GM23248 (cell line): ENCODE measurements at regions not wholly inside any gene's neighbourhood (a gene's known extent, or its start where the extent isn't known, plus 50 kb on each side); places are given as distances from the start of the nearest gene placed in this dataset.

Experiments
- DNase-seq: peaks from one replicate; pipeline ENCODE4 v3.0.0-alpha.2; 2015
- H2AFZ ChIP-seq: fragments of 200-600 bp; sonication (generic); 2 replicates; pipeline ENCODE4 v1.6.1; 2016; ENCODE audit warnings: antibody characterized with exemption
- H3F3A ChIP-seq: fragments of 200-600 bp; sonication (generic); 2 replicates; pipeline ENCODE4 v1.6.1; 2016; ENCODE audit warnings: mild to moderate bottlenecking, antibody characterized with exemption, mixed run types; ENCODE audit not compliant: insufficient read depth
- H3K27ac ChIP-seq: fragments of 200-600 bp; sonication (generic); 2 replicates; pipeline ENCODE4 v1.5.1; 2016; ENCODE audit warnings: mild to moderate bottlenecking
- H3K27me3 ChIP-seq: fragments of 200-600 bp; sonication (generic); replicated peaks from 2 replicates; pipeline ENCODE4 v1.6.1; 2016; ENCODE audit warnings: mild to moderate bottlenecking; ENCODE audit not compliant: insufficient read depth
- H3K36me3 ChIP-seq: fragments of 200-600 bp; sonication (generic); 2 replicates; pipeline ENCODE4 v1.6.1; 2016; ENCODE audit warnings: low read depth, mild to moderate bottlenecking
- H3K4me1 ChIP-seq: fragments of 200-600 bp; sonication (generic); 2 replicates; pipeline ENCODE4 v1.6.1; 2016; ENCODE audit warnings: mild to moderate bottlenecking; ENCODE audit not compliant: insufficient read depth
- H3K4me2 ChIP-seq: fragments of 200-600 bp; sonication (generic); one replicate; pipeline ENCODE4 v1.6.1; 2016; ENCODE audit warnings: mild to moderate bottlenecking; ENCODE audit not compliant: unreplicated experiment
- H3K4me3 ChIP-seq: fragments of 200-600 bp; sonication (generic); 2 replicates; pipeline ENCODE4 v1.5.1; 2016; ENCODE audit warnings: mild to moderate bottlenecking
- H3K79me2 ChIP-seq: fragments of 200-600 bp; sonication (generic); 2 replicates; pipeline ENCODE4 v1.6.1; 2016; ENCODE audit warnings: mild to moderate bottlenecking; ENCODE audit not compliant: insufficient read depth
- H3K9ac ChIP-seq: fragments of 200-600 bp; sonication (generic); 2 replicates; pipeline ENCODE4 v1.6.1; 2016; ENCODE audit warnings: mild to moderate bottlenecking
- H3K9me2 ChIP-seq: fragments of 200-600 bp; sonication (generic); 2 replicates; pipeline ENCODE4 v1.6.1; 2016; ENCODE audit warnings: mixed run types, mild to moderate bottlenecking, moderate library complexity; ENCODE audit not compliant: insufficient read depth
- H3K9me3 ChIP-seq: fragments of 200-600 bp; sonication (generic); one replicate; pipeline ENCODE4 v1.6.1; 2017; ENCODE audit warnings: low read depth
- H4K20me1 ChIP-seq: fragments of 200-600 bp; sonication (generic); 2 replicates; pipeline ENCODE4 v1.6.0; 2016; ENCODE audit not compliant: insufficient read depth
- EZH2 ChIP-seq: fragments of 200-600 bp; sonication (generic); IDR thresholded peaks from 2 replicates; pipeline ENCODE4 v1.6.1; 2018; ENCODE audit warnings: antibody characterized with exemption, mild to moderate bottlenecking; ENCODE audit not compliant: insufficient read depth, poor library complexity, severe bottlenecking
- EZH2phosphoT487 ChIP-seq: fragments of 200-600 bp; sonication (generic); IDR thresholded peaks from 2 replicates; pipeline ENCODE4 v1.6.1; 2018; ENCODE audit warnings: antibody characterized with exemption, moderate library complexity, mild to moderate bottlenecking, low read depth; ENCODE audit not compliant: insufficient read depth
- WGBS, 2 experiments: methylation state at CpG; one replicate each; pipeline ENCODE4 v1.1.6; 2015 to 2017; ENCODE audit warnings: low lambda C conversion rate in 2 of 2, low coverage in 1 of 2; ENCODE audit errors: missing lambda C conversion rate in 2 of 2; 5-methylcytosine and 5-hydroxymethylcytosine counted together
- in situ Hi-C: fragments of 300-500 bp; cut with MboI; formaldehyde crosslinking; loops from 2 replicates; pipeline ENCODE4 v1.15.0; 2020

DNA sequence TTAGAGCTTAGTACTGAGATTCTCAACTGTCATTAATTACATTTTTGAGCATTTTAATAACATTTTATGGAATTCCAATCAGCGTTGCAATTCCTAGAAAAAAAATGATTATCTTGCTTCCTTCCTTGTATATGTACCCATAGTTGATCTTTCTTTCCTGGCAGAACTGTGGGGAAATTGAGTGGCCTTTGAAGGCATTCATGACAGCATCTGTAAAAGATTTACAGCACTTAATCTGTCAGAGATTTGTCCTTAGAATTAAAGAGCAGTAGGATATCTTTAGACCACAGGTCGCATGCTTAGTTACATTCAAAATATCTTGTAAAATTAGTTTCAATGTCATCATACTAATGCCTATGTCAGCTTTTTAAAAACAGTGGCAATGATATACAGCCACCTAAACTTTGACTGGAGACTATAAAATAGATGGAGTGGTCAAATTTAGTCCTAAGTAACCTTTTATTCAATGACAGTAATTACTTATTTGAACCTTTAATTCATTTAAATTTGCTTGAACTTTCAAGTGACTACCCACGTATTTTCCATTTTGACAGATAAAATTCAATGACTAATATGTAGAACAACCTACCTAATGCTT is 692.0 kb downstream of the NCAM2 start:
- WGBS, 2 experiments, result 50 to 53% methylated on average over 3 of the region's 3 CpGs

DNA sequence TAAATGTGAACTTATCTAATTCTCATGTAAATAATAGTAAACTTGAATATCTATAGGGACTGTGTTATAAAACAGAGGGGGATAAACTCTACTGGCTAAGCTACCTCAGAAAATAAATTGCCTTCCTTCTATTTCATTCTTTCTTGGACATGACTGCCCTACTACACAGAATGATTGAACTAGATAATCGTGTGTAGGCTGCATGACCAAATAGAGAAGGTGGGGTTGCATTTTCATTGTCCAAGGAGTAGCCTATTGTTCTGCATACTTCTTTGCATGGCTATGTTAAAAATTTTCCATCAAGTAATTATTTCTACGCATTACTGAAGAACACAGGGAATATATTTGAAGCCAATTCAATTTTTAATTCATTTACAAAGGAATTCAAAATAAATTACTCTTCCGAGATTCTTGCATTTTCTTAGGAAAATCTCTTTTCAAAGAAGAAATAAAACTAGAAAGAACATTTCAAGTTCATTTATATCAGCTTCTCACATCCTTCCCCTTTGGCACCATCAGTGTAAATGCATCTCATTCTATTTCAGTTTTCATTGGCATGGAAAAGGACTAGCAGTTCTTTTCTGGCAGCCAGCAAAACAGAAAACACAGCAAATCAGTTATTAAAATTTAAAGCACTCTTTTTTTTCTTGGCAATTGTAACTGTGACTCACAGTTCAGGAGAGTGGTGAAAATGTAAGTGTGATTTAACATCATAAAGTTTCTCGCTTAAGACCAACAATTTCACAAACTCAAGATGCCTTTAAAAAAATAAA is 714.7 kb downstream of the NCAM2 start:
- Histone ChIP-seq H3K4me2 (peak overlapping the region; percentile 93), H3K27me3 (no peaks in the 10 kb centered on the region), H4K20me1 (no peaks in the 10 kb centered on the region), H3K27ac (peak overlapping the region; percentile 78), H3K79me2 (no peaks in the 10 kb centered on the region), H3K9me3 (no peaks in the 10 kb centered on the region), H3K4me3 (peak overlapping the region; percentile 60), H3K9ac (peak overlapping the region; percentile 46), H3K4me1 (peaks cover 52% of the 10 kb centered on the region), H3K9me2 (no peaks in the 10 kb centered on the region), H3K36me3 (no peaks in the 10 kb centered on the region), H2AFZ (peak overlapping the region; percentile 43), H3F3A (peaks cover 48% of the 10 kb centered on the region)
- TF ChIP-seq EZH2 (no peak), EZH2phosphoT487 (no peak)
- 4 to 6% methylated on average over 4 of the region's 4 CpGs for WGBS, 2 experiments
- DNase-seq, result peak; percentile 65
- in situ Hi-C loops, result no loop called here

More for the DNA sequence above, 692.0 kb downstream of the NCAM2 start:
- Histone ChIP-seq H3K4me3 (no peak overlapping the region), H3K79me2 (no peaks in the 10 kb centered on the region), H4K20me1 (no peaks in the 10 kb centered on the region), H3K36me3 (no peaks in the 10 kb centered on the region), H3K9ac (no peak overlapping the region), H3K27ac (no peak overlapping the region), H3K9me3 (no peaks in the 10 kb centered on the region), H3K4me1 (no peaks in the 10 kb centered on the region), H2AFZ (peak overlapping the region; percentile 18; the same call in 1 of the 2 replicates), H3F3A (no peaks in the 10 kb centered on the region), H3K9me2 (no peaks in the 10 kb centered on the region), H3K27me3 (no peaks in the 10 kb centered on the region), H3K4me2 (no peak overlapping the region)
- TF ChIP-seq EZH2 (no peak), EZH2phosphoT487 (no peak)
- DNase-seq, result no peak
- in situ Hi-C loops, result no loop called here

DNA sequence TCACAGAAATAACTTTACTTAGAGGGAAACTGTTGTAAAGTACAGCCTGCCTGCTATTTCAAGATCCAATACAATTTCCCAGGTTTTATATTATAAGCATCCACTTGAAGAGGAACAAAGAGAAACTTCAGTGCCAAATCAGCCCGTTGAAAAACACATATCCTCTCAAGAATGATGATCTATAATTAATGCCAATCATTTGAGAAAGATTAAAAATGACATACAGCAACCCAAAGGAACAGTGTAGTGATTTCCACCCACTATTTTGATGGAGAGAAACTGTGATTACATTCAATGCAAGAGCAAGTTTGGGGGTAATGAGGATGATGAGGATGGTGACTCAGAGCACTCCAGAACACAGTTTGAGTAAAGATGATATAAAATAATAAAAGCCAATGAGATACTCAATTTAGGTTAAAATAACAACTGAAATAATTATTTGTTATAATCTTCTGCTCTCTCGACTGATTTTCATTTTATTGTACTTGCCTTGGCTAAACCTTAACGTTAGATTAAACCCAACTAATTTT is 715.5 kb downstream of the NCAM2 start:
- peak overlapping the region; percentile 46 for H3K9ac ChIP-seq
- no peaks in the 10 kb centered on the region for H4K20me1 ChIP-seq
- H3F3A ChIP-seq, result peaks cover 48% of the 10 kb centered on the region
- TF ChIP-seq EZH2phosphoT487, result no peak
- TF ChIP-seq EZH2, result no peak
- peak overlapping the region; percentile 43 for H2AFZ ChIP-seq
- H3K36me3 ChIP-seq, result no peaks in the 10 kb centered on the region
- H3K9me2 ChIP-seq, result no peaks in the 10 kb centered on the region
- DNase-seq, result peak; percentile 28
- peak overlapping the region; percentile 93 for H3K4me2 ChIP-seq
- in situ Hi-C loops, result no loop called here
- peak overlapping the region; percentile 60 for H3K4me3 ChIP-seq
- H3K27me3 ChIP-seq, result no peaks in the 10 kb centered on the region
- 4 to 5% methylated on average over 3 of the region's 3 CpGs for WGBS, 2 experiments
- H3K27ac ChIP-seq, result peak overlapping the region; percentile 78
- no peaks in the 10 kb centered on the region for H3K9me3 ChIP-seq
- H3K79me2 ChIP-seq, result no peaks in the 10 kb centered on the region
- peaks cover 52% of the 10 kb centered on the region for H3K4me1 ChIP-seq

DNA sequence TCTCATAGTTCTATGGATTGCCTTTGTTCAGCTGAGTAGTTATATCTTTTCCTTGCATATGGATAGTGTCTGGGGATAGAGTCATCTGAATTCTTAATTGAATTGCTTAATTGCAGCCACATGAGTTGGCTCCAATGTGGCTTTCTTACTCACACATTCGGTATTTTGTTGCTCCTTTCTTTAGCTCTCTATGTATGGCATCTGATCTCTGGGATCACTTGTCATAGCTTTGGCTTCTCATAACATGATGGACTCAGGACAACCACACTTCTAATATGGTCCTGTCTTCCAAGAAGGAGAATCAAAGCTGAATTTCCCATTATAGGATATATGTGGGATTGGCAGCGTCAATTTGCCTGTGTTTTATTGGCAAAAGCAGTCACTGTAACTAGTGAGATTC is 716.2 kb downstream of the NCAM2 start:
- Histone ChIP-seq H3K27me3 (no peaks in the 10 kb centered on the region), H3K4me3 (peak overlapping the region; percentile 60), H3K9me2 (no peaks in the 10 kb centered on the region), H3F3A (peaks cover 48% of the 10 kb centered on the region), H2AFZ (no peak overlapping the region), H3K4me1 (peaks cover 52% of the 10 kb centered on the region), H3K27ac (peak overlapping the region; percentile 78), H3K4me2 (peak overlapping the region; percentile 93), H3K79me2 (no peaks in the 10 kb centered on the region), H3K9ac (peak overlapping the region; percentile 46; the same call in 1 of the 2 replicates), H4K20me1 (no peaks in the 10 kb centered on the region), H3K36me3 (no peaks in the 10 kb centered on the region), H3K9me3 (no peaks in the 10 kb centered on the region)
- TF ChIP-seq EZH2phosphoT487, result no peak
- TF ChIP-seq EZH2, result no peak
- DNase-seq, result peak; percentile 85
- 0 to 3% methylated on average over 2 of the region's 2 CpGs for WGBS, 2 experiments
- in situ Hi-C loops, result no loop called here
